GM18519 (cell line): ENCODE measurements at regions not wholly inside any gene's neighbourhood (a gene's known extent, or its start where the extent isn't known, plus 50 kb on each side); places are given as distances from the start of the nearest gene placed in this dataset.
"Not testable (repeated sequence)": the region's sequence is repeated elsewhere in the genome, so short reads cannot be mapped to it uniquely, and the experiment has no call there.

Experiments used
- ATAC-seq: cut with Tn5 transposase; IDR thresholded peaks from one replicate; pipeline ENCODE4 v1.9.1; 2021; ENCODE audit warnings: mild to moderate bottlenecking, moderate library complexity; ENCODE audit not compliant: unreplicated experiment, low FRiP score

- no peak for ATAC-seq
Measured at GRCh38 chr13:60811581-60811980, 414.6 kb downstream of the TDRD3 start.

- not testable (repeated sequence) for ATAC-seq
Measured at GRCh38 chr13:60805640-60806039, 408.6 kb downstream of the TDRD3 start.

GRCh38 chr13:60798503-60798902, 401.5 kb downstream of the TDRD3 start:
- ATAC-seq, result no peak

GRCh38 chr13:60797112-60797511, 400.1 kb downstream of the TDRD3 start:
- ATAC-seq, result no peak

GRCh38 chr13:60794751-60795150, 397.7 kb downstream of the TDRD3 start:
- ATAC-seq, result no peak

- ATAC-seq, result no peak
Measured at GRCh38 chr13:60790620-60791019, 393.6 kb downstream of the TDRD3 start.

GRCh38 chr13:60788156-60788829, 391.3 kb downstream of the TDRD3 start:
- no peak for ATAC-seq

- no peak for ATAC-seq
Measured at GRCh38 chr13:60787083-60787482, 390.1 kb downstream of the TDRD3 start.

GRCh38 chr13:60772726-60773125, 375.7 kb downstream of the TDRD3 start:
- ATAC-seq, result no peak

GRCh38 chr13:60765700-60766411, 368.8 kb downstream of the TDRD3 start:
- ATAC-seq, result no peak

GRCh38 chr13:60759499-60759898, 362.5 kb downstream of the TDRD3 start:
- ATAC-seq, result no peak

- ATAC-seq, result no peak
Measured at GRCh38 chr13:60758637-60759036, 361.6 kb downstream of the TDRD3 start.

GRCh38 chr13:60757501-60758215, 360.6 kb downstream of the TDRD3 start:
- ATAC-seq, result no peak

- ATAC-seq, result no peak
Measured at GRCh38 chr13:60756306-60756705, 359.3 kb downstream of the TDRD3 start.

GRCh38 chr13:60755380-60756163, 358.6 kb downstream of the TDRD3 start:
- no peak for ATAC-seq

GRCh38 chr13:60754211-60755090, 357.4 kb downstream of the TDRD3 start:
- no peak for ATAC-seq

- no peak for ATAC-seq
Measured at GRCh38 chr13:60753641-60754040, 356.6 kb downstream of the TDRD3 start.

GRCh38 chr13:60745343-60745742, 348.3 kb downstream of the TDRD3 start:
- no peak for ATAC-seq

GRCh38 chr13:60733933-60734332, 336.9 kb downstream of the TDRD3 start:
- no peak for ATAC-seq

- no peak for ATAC-seq
Measured at GRCh38 chr13:60727140-60727539, 330.1 kb downstream of the TDRD3 start.
